ENCODE measurements at regions not wholly inside any gene's neighbourhood (a gene's known extent, or its start where the extent isn't known, plus 50 kb on each side); places are given as distances from the start of the nearest gene placed in this dataset.

GRCh38 chr21:27803571-27803970 is 836.7 kb upstream of the ADAMTS5 start:
- H3K4me1 ChIP-seq (ENCODE audit: insufficient read depth, low read length, poor library complexity, severe bottlenecking) = no peaks in the 10 kb centered on the region
- H3K36me3 ChIP-seq (ENCODE audit: insufficient read depth, low read length) = no peaks in the 10 kb centered on the region
- no peak overlapping the region for H3K9ac ChIP-seq (ENCODE audit: low read depth, low read length, poor library complexity, severe bottlenecking)
- H3K9me2 ChIP-seq (replicated peaks; ENCODE audit: low read depth, low read length) = no peaks in the 10 kb centered on the region
- TF ChIP-seq EZH2phosphoT487 (IDR thresholded peaks at IDR 0.05; ENCODE audit: borderline replicate concordance) (no peak), CTCF (conservative IDR thresholded peaks at IDR 0.05; ENCODE audit: low read length) (no peak)
- H3K79me2 ChIP-seq (ENCODE audit: insufficient read depth, low read length) = no peaks in the 10 kb centered on the region
- H3K4me2 ChIP-seq (ENCODE audit: low read depth, low read length, poor library complexity, severe bottlenecking) = no peak overlapping the region
- no peaks in the 10 kb centered on the region for H3K27me3 ChIP-seq (ENCODE audit: insufficient read depth, low read length, poor library complexity, severe bottlenecking)
- H3F3A ChIP-seq (ENCODE audit: low read depth) = no peaks in the 10 kb centered on the region
- H4K20me1 ChIP-seq (ENCODE audit: insufficient read depth, low read length, poor library complexity, severe bottlenecking) = no peaks in the 10 kb centered on the region
- H3K9me3 ChIP-seq (ENCODE audit: insufficient read depth, low read depth, low read length) = no peaks in the 10 kb centered on the region
- H3K4me3 ChIP-seq (ENCODE audit: low read length, poor library complexity, severe bottlenecking) = no peak overlapping the region
- H2AFZ ChIP-seq (ENCODE audit: low read length) = no peak overlapping the region

GRCh38 chr21:27802816-27803475 is 836.1 kb upstream of the ADAMTS5 start:
- Histone ChIP-seq H3F3A (ENCODE audit: low read depth) (no peaks in the 10 kb centered on the region), H3K36me3 (ENCODE audit: insufficient read depth, low read length) (no peaks in the 10 kb centered on the region), H3K9me2 (replicated peaks; ENCODE audit: low read depth, low read length) (no peaks in the 10 kb centered on the region), H3K4me3 (ENCODE audit: low read length, poor library complexity, severe bottlenecking) (no peak overlapping the region), H2AFZ (ENCODE audit: low read length) (no peak overlapping the region), H3K4me2 (ENCODE audit: low read depth, low read length, poor library complexity, severe bottlenecking) (no peak overlapping the region), H3K9ac (ENCODE audit: low read depth, low read length, poor library complexity, severe bottlenecking) (no peak overlapping the region), H4K20me1 (ENCODE audit: insufficient read depth, low read length, poor library complexity, severe bottlenecking) (no peaks in the 10 kb centered on the region), H3K79me2 (ENCODE audit: insufficient read depth, low read length) (no peaks in the 10 kb centered on the region), H3K9me3 (ENCODE audit: insufficient read depth, low read depth, low read length) (no peaks in the 10 kb centered on the region), H3K27me3 (ENCODE audit: insufficient read depth, low read length, poor library complexity, severe bottlenecking) (no peaks in the 10 kb centered on the region), H3K4me1 (ENCODE audit: insufficient read depth, low read length, poor library complexity, severe bottlenecking) (no peaks in the 10 kb centered on the region)
- TF ChIP-seq CTCF (conservative IDR thresholded peaks at IDR 0.05; ENCODE audit: low read length) (peak; percentile 66), EZH2phosphoT487 (IDR thresholded peaks at IDR 0.05; ENCODE audit: borderline replicate concordance) (no peak)

GRCh38 chr21:27799861-27800260 is 833.0 kb upstream of the ADAMTS5 start:
- Histone ChIP-seq H3K36me3 (ENCODE audit: insufficient read depth, low read length) (no peaks in the 10 kb centered on the region), H3K27me3 (ENCODE audit: insufficient read depth, low read length, poor library complexity, severe bottlenecking) (no peaks in the 10 kb centered on the region), H3K4me2 (ENCODE audit: low read depth, low read length, poor library complexity, severe bottlenecking) (no peak overlapping the region), H3K9ac (ENCODE audit: low read depth, low read length, poor library complexity, severe bottlenecking) (no peak overlapping the region), H4K20me1 (ENCODE audit: insufficient read depth, low read length, poor library complexity, severe bottlenecking) (no peaks in the 10 kb centered on the region), H3K4me3 (ENCODE audit: low read length, poor library complexity, severe bottlenecking) (no peak overlapping the region), H3F3A (ENCODE audit: low read depth) (no peaks in the 10 kb centered on the region), H3K4me1 (ENCODE audit: insufficient read depth, low read length, poor library complexity, severe bottlenecking) (no peaks in the 10 kb centered on the region), H3K9me3 (ENCODE audit: insufficient read depth, low read depth, low read length) (no peaks in the 10 kb centered on the region), H2AFZ (ENCODE audit: low read length) (no peak overlapping the region), H3K9me2 (replicated peaks; ENCODE audit: low read depth, low read length) (no peaks in the 10 kb centered on the region), H3K79me2 (ENCODE audit: insufficient read depth, low read length) (no peaks in the 10 kb centered on the region)
- TF ChIP-seq EZH2phosphoT487 (IDR thresholded peaks at IDR 0.05; ENCODE audit: borderline replicate concordance) (no peak), CTCF (conservative IDR thresholded peaks at IDR 0.05; ENCODE audit: low read length) (no peak)

All from Loucy (cell line).